ENCODE measurements at regions not wholly inside any gene's neighbourhood (a gene's known extent, or its start where the extent isn't known, plus 50 kb on each side); places are given as distances from the start of the nearest gene placed in this dataset.

DNA sequence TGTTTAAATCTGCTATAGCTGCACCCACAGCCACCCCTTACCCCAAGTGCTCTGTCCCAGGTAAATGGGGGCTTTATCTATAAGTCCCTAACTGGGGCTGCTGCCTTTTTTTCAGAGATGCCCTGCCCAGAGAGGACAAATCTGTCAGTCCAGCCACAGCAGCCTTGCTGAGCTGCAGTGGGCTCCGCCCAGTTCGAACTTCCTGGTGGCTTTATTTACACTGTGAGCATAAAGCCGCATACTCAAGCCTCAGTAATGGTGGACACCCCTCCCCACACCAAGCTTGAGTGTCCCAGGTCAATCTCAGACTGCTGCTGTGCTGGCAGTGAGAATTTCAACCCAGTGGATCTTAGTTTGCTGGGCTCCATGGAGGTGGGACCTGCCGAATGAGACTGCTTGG, 505.2 kb downstream of the CBLN4 start (continued):
- TF ChIP-seq, protein P1, sequence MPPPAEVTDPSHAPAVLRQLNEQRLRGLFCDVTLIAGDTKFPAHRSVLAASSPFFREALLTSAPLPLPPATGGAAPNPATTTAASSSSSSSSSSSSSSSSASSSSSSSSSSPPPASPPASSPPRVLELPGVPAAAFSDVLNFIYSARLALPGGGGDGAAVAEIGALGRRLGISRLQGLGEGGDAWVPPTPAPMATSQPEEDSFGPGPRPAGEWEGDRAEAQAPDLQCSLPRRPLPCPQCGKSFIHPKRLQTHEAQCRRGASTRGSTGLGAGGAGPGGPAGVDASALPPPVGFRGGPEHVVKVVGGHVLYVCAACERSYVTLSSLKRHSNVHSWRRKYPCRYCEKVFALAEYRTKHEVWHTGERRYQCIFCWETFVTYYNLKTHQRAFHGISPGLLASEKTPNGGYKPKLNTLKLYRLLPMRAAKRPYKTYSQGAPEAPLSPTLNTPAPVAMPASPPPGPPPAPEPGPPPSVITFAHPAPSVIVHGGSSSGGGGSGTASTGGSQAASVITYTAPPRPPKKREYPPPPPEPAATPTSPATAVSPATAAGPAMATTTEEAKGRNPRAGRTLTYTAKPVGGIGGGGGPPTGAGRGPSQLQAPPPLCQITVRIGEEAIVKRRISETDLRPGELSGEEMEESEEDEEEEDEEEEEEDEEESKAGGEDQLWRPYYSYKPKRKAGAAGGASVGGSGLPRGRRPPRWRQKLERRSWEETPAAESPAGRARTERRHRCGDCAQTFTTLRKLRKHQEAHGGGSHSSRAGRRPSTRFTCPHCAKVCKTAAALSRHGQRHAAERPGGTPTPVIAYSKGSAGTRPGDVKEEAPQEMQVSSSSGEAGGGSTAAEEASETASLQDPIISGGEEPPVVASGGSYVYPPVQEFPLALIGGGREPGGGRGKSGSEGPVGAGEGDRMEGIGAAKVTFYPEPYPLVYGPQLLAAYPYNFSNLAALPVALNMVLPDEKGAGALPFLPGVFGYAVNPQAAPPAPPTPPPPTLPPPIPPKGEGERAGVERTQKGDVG (CRISPR knock-in tag; IDR thresholded peaks at IDR 0.05), result no peak
- TF ChIP-seq, protein P2, sequence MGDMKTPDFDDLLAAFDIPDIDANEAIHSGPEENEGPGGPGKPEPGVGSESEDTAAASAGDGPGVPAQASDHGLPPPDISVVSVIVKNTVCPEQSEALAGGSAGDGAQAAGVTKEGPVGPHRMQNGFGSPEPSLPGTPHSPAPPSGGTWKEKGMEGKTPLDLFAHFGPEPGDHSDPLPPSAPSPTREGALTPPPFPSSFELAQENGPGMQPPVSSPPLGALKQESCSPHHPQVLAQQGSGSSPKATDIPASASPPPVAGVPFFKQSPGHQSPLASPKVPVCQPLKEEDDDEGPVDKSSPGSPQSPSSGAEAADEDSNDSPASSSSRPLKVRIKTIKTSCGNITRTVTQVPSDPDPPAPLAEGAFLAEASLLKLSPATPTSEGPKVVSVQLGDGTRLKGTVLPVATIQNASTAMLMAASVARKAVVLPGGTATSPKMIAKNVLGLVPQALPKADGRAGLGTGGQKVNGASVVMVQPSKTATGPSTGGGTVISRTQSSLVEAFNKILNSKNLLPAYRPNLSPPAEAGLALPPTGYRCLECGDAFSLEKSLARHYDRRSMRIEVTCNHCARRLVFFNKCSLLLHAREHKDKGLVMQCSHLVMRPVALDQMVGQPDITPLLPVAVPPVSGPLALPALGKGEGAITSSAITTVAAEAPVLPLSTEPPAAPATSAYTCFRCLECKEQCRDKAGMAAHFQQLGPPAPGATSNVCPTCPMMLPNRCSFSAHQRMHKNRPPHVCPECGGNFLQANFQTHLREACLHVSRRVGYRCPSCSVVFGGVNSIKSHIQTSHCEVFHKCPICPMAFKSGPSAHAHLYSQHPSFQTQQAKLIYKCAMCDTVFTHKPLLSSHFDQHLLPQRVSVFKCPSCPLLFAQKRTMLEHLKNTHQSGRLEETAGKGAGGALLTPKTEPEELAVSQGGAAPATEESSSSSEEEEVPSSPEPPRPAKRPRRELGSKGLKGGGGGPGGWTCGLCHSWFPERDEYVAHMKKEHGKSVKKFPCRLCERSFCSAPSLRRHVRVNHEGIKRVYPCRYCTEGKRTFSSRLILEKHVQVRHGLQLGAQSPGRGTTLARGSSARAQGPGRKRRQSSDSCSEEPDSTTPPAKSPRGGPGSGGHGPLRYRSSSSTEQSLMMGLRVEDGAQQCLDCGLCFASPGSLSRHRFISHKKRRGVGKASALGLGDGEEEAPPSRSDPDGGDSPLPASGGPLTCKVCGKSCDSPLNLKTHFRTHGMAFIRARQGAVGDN (IDR thresholded peaks at IDR 0.05), result no peak
- TF ChIP-seq TBL1XR1 (IDR thresholded peaks at IDR 0.05; ENCODE audit: low read depth, low read length), result no peak

GRCh38 chr20:55488593-55488992, 516.7 kb downstream of the CBLN4 start:
- ChIA-PET SMC1A (ENCODE audit: uncharacterized antibody, unreplicated experiment) (no interaction called here), RAD21 (ENCODE audit: unreplicated experiment) (no interaction called here), CTCF (no interaction called here), POLR2A (no interaction called here)
- in situ Hi-C loops (cut with MboI) (no loop called here), intact Hi-C loops (cut with micrococcal nuclease; ENCODE audit: unreplicated experiment) (no loop called here)
- Histone ChIP-seq H3K27me3 (replicated peaks in 1 of 2; ENCODE audit: control insufficient read depth in 2 of 2, insufficient read depth in 2 of 2, low read length in 1 of 2) (no peaks in the 10 kb centered on the region), H3K9me3 (replicated peaks; ENCODE audit: control insufficient read depth, insufficient read depth, low read length) (no peaks in the 10 kb centered on the region), H3K27ac (ENCODE audit: control insufficient read depth, insufficient read depth) (no peak overlapping the region), H3K9ac (ENCODE audit: control insufficient read depth, insufficient read depth, low read length) (no peak overlapping the region), H3K36me3 (ENCODE audit: control insufficient read depth in 2 of 2, insufficient read depth in 2 of 2, low read length in 1 of 2) (no peaks in the 10 kb centered on the region), H3K4me2 (ENCODE audit: control insufficient read depth, insufficient read depth) (no peak overlapping the region), H2AFZ (ENCODE audit: control insufficient read depth, low read depth, low read length) (no peak overlapping the region), H3K4me1 (ENCODE audit: control insufficient read depth, insufficient read depth, low read length) (no peaks in the 10 kb centered on the region), H3K4me3 (no peak overlapping the region), H3K79me2 (ENCODE audit: control insufficient read depth, insufficient read depth, low read length) (no peaks in the 10 kb centered on the region), H4K20me1 (ENCODE audit: control insufficient read depth, insufficient read depth) (no peaks in the 10 kb centered on the region)
- no peak for DNase-seq (ENCODE audit: low read depth, low spot score)
- no peak for ATAC-seq
- no TSS peak for BruUV-seq (replicated peaks)
- WGBS (ENCODE audit: insufficient coverage, insufficient replicate concordance, low lambda C conversion rate, missing lambda C conversion rate), result 6% methylated on average over 1 of the region's 1 CpG
- FAIRE-seq, result no peak
- TF ChIP-seq BACH1 (IDR thresholded peaks at IDR 0.05; ENCODE audit: borderline replicate concordance) (no peak), PAX5 (IDR thresholded peaks at IDR 0.05; ENCODE audit: borderline replicate concordance, low read depth, low read length) (no peak), CREB1 (IDR thresholded peaks at IDR 0.05; ENCODE audit: low read depth) (no peak), GABPA (IDR thresholded peaks at IDR 0.05; ENCODE audit: low read depth) (no peak), JUNB (IDR thresholded peaks at IDR 0.05) (no peak), BMI1 (IDR thresholded peaks at IDR 0.05; ENCODE audit: borderline replicate concordance) (no peak), RCOR1 (conservative IDR thresholded peaks at IDR 0.05; ENCODE audit: low read depth, low read length) (no peak), TCF7 (IDR thresholded peaks at IDR 0.05; ENCODE audit: borderline replicate concordance) (no peak), ZZZ3 (IDR thresholded peaks at IDR 0.05; ENCODE audit: control insufficient read depth, insufficient read length, low read depth) (no peak), MTA3 (IDR thresholded peaks at IDR 0.05; ENCODE audit: borderline replicate concordance, low read length) (no peak), HDAC6 (IDR thresholded peaks at IDR 0.05; ENCODE audit: unreplicated experiment) (no peak), KLF5 (IDR thresholded peaks at IDR 0.05; ENCODE audit: partially characterized antibody) (no peak), SPI1 (IDR thresholded peaks at IDR 0.05; ENCODE audit: borderline replicate concordance, insufficient read depth, low read depth, low read length) (no peak)
- TF ChIP-seq, protein P3, sequence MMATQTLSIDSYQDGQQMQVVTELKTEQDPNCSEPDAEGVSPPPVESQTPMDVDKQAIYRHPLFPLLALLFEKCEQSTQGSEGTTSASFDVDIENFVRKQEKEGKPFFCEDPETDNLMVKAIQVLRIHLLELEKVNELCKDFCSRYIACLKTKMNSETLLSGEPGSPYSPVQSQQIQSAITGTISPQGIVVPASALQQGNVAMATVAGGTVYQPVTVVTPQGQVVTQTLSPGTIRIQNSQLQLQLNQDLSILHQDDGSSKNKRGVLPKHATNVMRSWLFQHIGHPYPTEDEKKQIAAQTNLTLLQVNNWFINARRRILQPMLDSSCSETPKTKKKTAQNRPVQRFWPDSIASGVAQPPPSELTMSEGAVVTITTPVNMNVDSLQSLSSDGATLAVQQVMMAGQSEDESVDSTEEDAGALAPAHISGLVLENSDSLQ (IDR thresholded peaks at IDR 0.05), result no peak

Measured in GM12878 (cell line).